PC-3 (cell line): ENCODE measurements at regions not wholly inside any gene's neighbourhood (a gene's known extent, or its start where the extent isn't known, plus 50 kb on each side); places are given as distances from the start of the nearest gene placed in this dataset.

ENCODE experiments used
- CTCF ChIP-seq: fragments of 300-600 bp; sonication (generic); conservative IDR thresholded peaks from 2 replicates; pipeline ENCODE4 v1.5.1; 2017; ENCODE audit warnings: antibody characterized with exemption, low read depth, mild to moderate bottlenecking, low read length
- EZH2 ChIP-seq: fragments of 300-600 bp; sonication (generic); IDR thresholded peaks from one replicate; pipeline ENCODE4 v1.6.1; 2017; ENCODE audit warnings: antibody characterized with exemption, mild to moderate bottlenecking, low read length; ENCODE audit not compliant: unreplicated experiment
- EZH2phosphoT487 ChIP-seq: fragments of 300-600 bp; sonication (generic); IDR thresholded peaks from 2 replicates; pipeline ENCODE4 v1.6.1; 2018; ENCODE audit warnings: mild to moderate bottlenecking, antibody characterized with exemption, low read length, borderline replicate concordance

DNA sequence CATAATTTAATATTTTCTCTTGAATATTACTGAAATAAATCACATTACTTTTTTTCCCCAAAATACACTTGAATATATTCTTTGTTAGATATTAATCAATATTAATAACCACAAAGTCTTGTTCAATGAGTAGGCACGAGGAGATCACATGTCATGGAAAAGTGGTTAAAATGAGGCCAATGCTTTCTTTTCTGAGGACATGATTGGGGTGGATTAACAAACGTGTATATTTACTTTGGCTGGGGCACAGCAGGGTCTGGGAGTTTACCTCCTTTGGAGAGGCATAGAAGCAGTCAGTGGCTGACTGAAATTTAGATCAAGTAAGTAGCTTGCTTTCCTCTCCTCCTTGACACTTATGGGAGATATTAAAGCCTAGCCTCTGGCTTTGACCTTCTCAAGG is 664.3 kb upstream of the B3GALT2 start:
- TF ChIP-seq EZH2 = no peak
- no peak for TF ChIP-seq CTCF
- no peak for TF ChIP-seq EZH2phosphoT487
